DOHH2 (cell line): ENCODE measurements at regions not wholly inside any gene's neighbourhood (a gene's known extent, or its start where the extent isn't known, plus 50 kb on each side); places are given as distances from the start of the nearest gene placed in this dataset.

Source experiments
- H3F3A ChIP-seq: fragments of 200-600 bp; sonication (generic), shearing (Covaris generic); 2 replicates; pipeline ENCODE4 v1.6.0; 2016; ENCODE audit warnings: antibody characterized with exemption, mild to moderate bottlenecking; ENCODE audit not compliant: control insufficient read depth, insufficient read depth
- H3K27ac ChIP-seq: fragments of 200-600 bp; sonication (generic); 2 replicates; pipeline ENCODE4 v1.5.1; 2014; ENCODE audit warnings: low read depth, mild to moderate bottlenecking, low read length, moderate library complexity
- H3K27me3 ChIP-seq: fragments of 200-600 bp; sonication (generic); 2 replicates; pipeline ENCODE4 v1.6.1; 2014; ENCODE audit warnings: mild to moderate bottlenecking, low read length, mixed read lengths; ENCODE audit not compliant: control insufficient read depth
- H3K36me3 ChIP-seq: fragments of 200-600 bp; sonication (generic); 2 replicates; pipeline ENCODE4 v1.6.1; 2014; ENCODE audit warnings: mild to moderate bottlenecking, low read length, moderate library complexity, mixed read lengths; ENCODE audit not compliant: control insufficient read depth
- H3K4me1 ChIP-seq: fragments of 200-600 bp; sonication (generic); 2 replicates; pipeline ENCODE4 v1.6.1; 2014; ENCODE audit warnings: mild to moderate bottlenecking, low read length, mixed read lengths; ENCODE audit not compliant: control insufficient read depth
- H3K4me2 ChIP-seq: fragments of 200-600 bp; sonication (generic); 2 replicates; pipeline ENCODE4 v1.6.0; 2014; ENCODE audit warnings: mild to moderate bottlenecking, low read length, moderate library complexity
- H3K4me3 ChIP-seq: fragments of 200-600 bp; sonication (generic); 2 replicates; pipeline ENCODE4 v1.5.1; 2014; ENCODE audit warnings: mild to moderate bottlenecking, low read length, mixed read lengths
- H3K79me2 ChIP-seq: fragments of 200-600 bp; sonication (generic); 2 replicates; pipeline ENCODE4 v1.6.1; 2014; ENCODE audit warnings: mild to moderate bottlenecking, low read length, mixed read lengths; ENCODE audit not compliant: control insufficient read depth
- H3K9me2 ChIP-seq: fragments of 200-600 bp; sonication (generic); replicated peaks from 2 replicates; pipeline ENCODE4 v1.6.1; 2014; ENCODE audit warnings: mild to moderate bottlenecking, low read length, mixed read lengths; ENCODE audit not compliant: control insufficient read depth
- H3K9me3 ChIP-seq: fragments of 200-600 bp; sonication (generic); 2 replicates; pipeline ENCODE4 v1.6.1; 2014; ENCODE audit warnings: antibody characterized with exemption, low read length, mixed read lengths; ENCODE audit not compliant: control insufficient read depth, insufficient read depth
- H4K20me1 ChIP-seq: fragments of 200-600 bp; sonication (generic); 2 replicates; pipeline ENCODE4 v1.6.0; 2014; ENCODE audit warnings: low read depth, mild to moderate bottlenecking, antibody characterized with exemption, low read length, moderate library complexity; ENCODE audit not compliant: control insufficient read depth, insufficient read depth
- CTCF ChIP-seq: fragments of 200-600 bp; sonication (generic); IDR thresholded peaks from one replicate; pipeline ENCODE4 v1.5.1; 2014; ENCODE audit warnings: antibody characterized with exemption, mild to moderate bottlenecking, low read depth, low read length; ENCODE audit not compliant: poor library complexity, severe bottlenecking
- EZH2phosphoT487 ChIP-seq: fragments of 200-600 bp; sonication (generic); IDR thresholded peaks from 2 replicates; pipeline ENCODE4 v1.6.1; 2017; ENCODE audit warnings: borderline replicate concordance, mild to moderate bottlenecking, antibody characterized with exemption, low read length, moderate library complexity, mixed read lengths

DNA sequence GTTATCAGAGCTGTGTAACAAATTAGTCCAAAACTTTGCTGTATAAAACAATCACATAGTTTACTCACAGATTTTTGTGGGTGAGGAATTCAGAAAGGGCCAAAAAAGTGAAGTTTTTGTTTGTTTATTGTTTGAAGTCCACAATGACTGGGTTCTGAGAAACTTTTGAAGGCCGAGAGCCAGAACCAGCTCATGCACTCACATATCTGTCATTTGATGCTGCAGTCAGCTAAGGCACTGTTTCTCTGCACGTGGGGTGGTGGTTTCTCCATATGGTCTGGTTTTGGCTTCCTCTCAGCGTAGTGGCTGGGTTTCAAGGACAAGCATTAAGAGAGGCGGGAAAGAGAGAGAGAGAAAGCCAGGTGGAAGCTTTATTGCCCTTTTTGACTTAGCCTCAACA lies 131.8 kb downstream of the TWIST2 start:
- Histone ChIP-seq H3K36me3 (no peaks in the 10 kb centered on the region), H3K27ac (no peak overlapping the region), H4K20me1 (no peaks in the 10 kb centered on the region), H3K9me3 (no peaks in the 10 kb centered on the region), H3K4me2 (no peak overlapping the region), H3K4me3 (no peak overlapping the region), H3K79me2 (no peaks in the 10 kb centered on the region), H3K9me2 (no peaks in the 10 kb centered on the region), H3K4me1 (no peaks in the 10 kb centered on the region), H3F3A (no peaks in the 10 kb centered on the region), H3K27me3 (no peaks in the 10 kb centered on the region)
- TF ChIP-seq EZH2phosphoT487 (no peak), CTCF (no peak)

- Histone ChIP-seq H3K4me2 (no peak overlapping the region), H3K4me1 (no peaks in the 10 kb centered on the region), H3K9me3 (no peaks in the 10 kb centered on the region), H3K36me3 (no peaks in the 10 kb centered on the region), H3K27ac (no peak overlapping the region), H4K20me1 (no peaks in the 10 kb centered on the region), H3K4me3 (no peak overlapping the region), H3F3A (no peaks in the 10 kb centered on the region), H3K27me3 (no peaks in the 10 kb centered on the region), H3K79me2 (no peaks in the 10 kb centered on the region), H3K9me2 (no peaks in the 10 kb centered on the region)
- no peak for TF ChIP-seq CTCF
- TF ChIP-seq EZH2phosphoT487, result no peak
Measured at GRCh38 chr2:238985041-238985729, 137.3 kb downstream of the TWIST2 start.

GRCh38 chr2:238985931-238986446 lies 138.1 kb downstream of the TWIST2 start:
- Histone ChIP-seq H3K4me3 (no peak overlapping the region), H3K4me2 (no peak overlapping the region), H3K27ac (no peak overlapping the region), H3K4me1 (no peaks in the 10 kb centered on the region), H3K79me2 (no peaks in the 10 kb centered on the region), H3K27me3 (no peaks in the 10 kb centered on the region), H4K20me1 (no peaks in the 10 kb centered on the region), H3K9me2 (no peaks in the 10 kb centered on the region), H3K36me3 (no peaks in the 10 kb centered on the region), H3F3A (no peaks in the 10 kb centered on the region), H3K9me3 (no peaks in the 10 kb centered on the region)
- TF ChIP-seq CTCF (no peak), EZH2phosphoT487 (no peak)
